Osteoblast (primary cell): ENCODE measurements at regions not wholly inside any gene's neighbourhood (a gene's known extent, or its start where the extent isn't known, plus 50 kb on each side); places are given as distances from the start of the nearest gene placed in this dataset.

ENCODE experiments used
- DNase-seq: peaks from one replicate; pipeline ENCODE4 v3.0.0; 2011; ENCODE audit warnings: low spot score, mixed read lengths; ENCODE audit not compliant: insufficient read length; ENCODE audit errors: missing footprints
- H2AFZ ChIP-seq: 2 replicates; pipeline ENCODE4 v1.6.0; 2011; ENCODE audit warnings: mild to moderate bottlenecking, low read length
- H3K27ac ChIP-seq: 2 replicates; pipeline ENCODE4 v1.5.1; 2011; ENCODE audit warnings: mild to moderate bottlenecking, low read depth, low read length, moderate library complexity
- H3K27me3 ChIP-seq: 2 replicates; pipeline ENCODE4 v1.6.0; 2012; ENCODE audit warnings: mild to moderate bottlenecking, control low read depth, inconsistent platforms, low read length, moderate library complexity; ENCODE audit not compliant: insufficient read depth
- H3K36me3 ChIP-seq: 2 replicates; pipeline ENCODE4 v1.5.1; 2011; ENCODE audit warnings: mild to moderate bottlenecking, low read length, control low read depth, moderate library complexity; ENCODE audit not compliant: insufficient read depth
- H3K4me1 ChIP-seq: 2 replicates; pipeline ENCODE4 v1.5.1; 2011; ENCODE audit warnings: mild to moderate bottlenecking, low read length, control low read depth, moderate library complexity; ENCODE audit not compliant: insufficient read depth
- H3K4me2 ChIP-seq: 2 replicates; pipeline ENCODE4 v1.6.0; 2011; ENCODE audit warnings: mild to moderate bottlenecking, low read length; ENCODE audit not compliant: insufficient read depth
- H3K4me3 ChIP-seq: fragments of 200-600 bp; sonication (generic); 3 replicates; pipeline ENCODE4 v1.5.1; 2012; ENCODE audit warnings: mild to moderate bottlenecking, low read length, inconsistent platforms; ENCODE audit not compliant: insufficient read depth
- H3K79me2 ChIP-seq: 2 replicates; pipeline ENCODE4 v1.6.0; 2012; ENCODE audit warnings: mild to moderate bottlenecking, low read length, control low read depth, inconsistent platforms; ENCODE audit not compliant: insufficient read depth
- H3K9me3 ChIP-seq: 2 replicates; pipeline ENCODE4 v1.5.1; 2011; ENCODE audit warnings: low read depth, low read length, control low read depth
- H4K20me1 ChIP-seq: 2 replicates; pipeline ENCODE4 v1.6.0; 2012; ENCODE audit warnings: mild to moderate bottlenecking, low read length, control low read depth; ENCODE audit not compliant: insufficient read depth
- TF ChIP-seq, protein P1 (sequence below): IDR thresholded peaks from 2 replicates; pipeline ENCODE4 v1.5.1; 2011; ENCODE audit warnings: mild to moderate bottlenecking, low read depth, low read length, moderate library complexity; ENCODE audit errors: extremely low read depth

DNA sequence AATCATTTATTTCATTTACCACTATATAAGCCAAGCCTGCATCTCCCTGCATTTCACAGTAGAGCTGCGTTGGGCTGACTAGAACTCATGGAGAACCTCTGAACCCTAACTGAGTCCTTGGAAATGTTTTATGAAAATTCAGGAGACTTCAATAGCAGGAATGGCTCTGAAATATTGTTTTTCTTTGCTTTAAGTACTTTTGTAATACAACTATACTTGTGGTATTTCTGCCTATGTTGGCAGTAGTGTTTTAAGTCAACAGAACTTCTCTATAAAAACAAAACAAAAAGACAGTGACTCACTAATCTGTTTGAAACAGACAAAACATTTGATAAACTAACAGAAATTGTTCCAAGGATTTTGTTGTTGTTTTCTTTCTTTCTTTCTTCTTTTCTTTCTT is 489.2 kb upstream of the MEF2C start:
- peak; percentile 57 for DNase-seq
- no peaks in the 10 kb centered on the region for H3K4me1 ChIP-seq
- no peaks in the 10 kb centered on the region for H3K9me3 ChIP-seq
- TF ChIP-seq, protein P1, sequence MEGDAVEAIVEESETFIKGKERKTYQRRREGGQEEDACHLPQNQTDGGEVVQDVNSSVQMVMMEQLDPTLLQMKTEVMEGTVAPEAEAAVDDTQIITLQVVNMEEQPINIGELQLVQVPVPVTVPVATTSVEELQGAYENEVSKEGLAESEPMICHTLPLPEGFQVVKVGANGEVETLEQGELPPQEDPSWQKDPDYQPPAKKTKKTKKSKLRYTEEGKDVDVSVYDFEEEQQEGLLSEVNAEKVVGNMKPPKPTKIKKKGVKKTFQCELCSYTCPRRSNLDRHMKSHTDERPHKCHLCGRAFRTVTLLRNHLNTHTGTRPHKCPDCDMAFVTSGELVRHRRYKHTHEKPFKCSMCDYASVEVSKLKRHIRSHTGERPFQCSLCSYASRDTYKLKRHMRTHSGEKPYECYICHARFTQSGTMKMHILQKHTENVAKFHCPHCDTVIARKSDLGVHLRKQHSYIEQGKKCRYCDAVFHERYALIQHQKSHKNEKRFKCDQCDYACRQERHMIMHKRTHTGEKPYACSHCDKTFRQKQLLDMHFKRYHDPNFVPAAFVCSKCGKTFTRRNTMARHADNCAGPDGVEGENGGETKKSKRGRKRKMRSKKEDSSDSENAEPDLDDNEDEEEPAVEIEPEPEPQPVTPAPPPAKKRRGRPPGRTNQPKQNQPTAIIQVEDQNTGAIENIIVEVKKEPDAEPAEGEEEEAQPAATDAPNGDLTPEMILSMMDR, result no peak
- H3K36me3 ChIP-seq, result no peaks in the 10 kb centered on the region
- H3K27me3 ChIP-seq, result no peaks in the 10 kb centered on the region
- H3K79me2 ChIP-seq, result no peaks in the 10 kb centered on the region
- H4K20me1 ChIP-seq, result no peaks in the 10 kb centered on the region
- no peak overlapping the region for H3K4me2 ChIP-seq
- H3K4me3 ChIP-seq, result no peak overlapping the region
- no peak overlapping the region for H2AFZ ChIP-seq
- no peak overlapping the region for H3K27ac ChIP-seq

DNA sequence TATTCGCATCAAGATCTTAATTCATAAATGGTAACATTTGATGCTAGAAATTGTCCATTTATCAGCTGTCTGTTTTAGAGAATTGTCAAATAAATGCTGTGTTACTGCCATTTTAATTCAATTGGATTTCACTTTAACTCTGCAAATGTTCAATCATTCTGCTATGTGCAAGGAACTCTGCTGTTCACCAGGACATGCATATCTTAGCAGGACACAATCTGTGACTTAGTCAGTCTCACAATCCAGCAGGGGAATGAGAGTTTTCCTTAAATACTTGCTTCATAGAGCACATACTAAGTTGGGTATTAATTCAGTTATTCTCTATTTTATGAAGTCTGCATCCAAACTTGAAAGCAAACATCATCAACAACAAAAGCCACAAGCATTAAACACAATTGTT is 488.7 kb upstream of the MEF2C start:
- H2AFZ ChIP-seq, result no peak overlapping the region
- peak; percentile 82 for DNase-seq
- no peak overlapping the region for H3K4me2 ChIP-seq

DNA sequence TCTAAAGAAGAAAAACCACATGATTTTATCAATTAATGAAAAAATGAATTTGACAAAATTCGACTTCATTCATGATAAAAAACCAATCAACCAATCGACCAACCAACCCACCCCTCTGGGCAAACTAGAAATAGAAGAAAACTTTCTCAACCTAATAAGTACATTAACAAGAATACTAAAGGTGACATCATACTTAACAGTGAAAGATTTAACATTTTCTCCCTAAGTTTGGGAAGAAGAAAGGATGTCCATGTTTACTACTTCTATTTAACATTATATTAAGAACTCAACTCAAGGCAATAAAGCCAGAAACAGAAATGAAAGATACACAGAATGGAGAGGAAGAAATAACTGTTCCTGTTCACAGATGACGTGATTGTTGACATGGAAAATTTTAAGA is 476.1 kb upstream of the MEF2C start:
- no peak overlapping the region for H3K4me3 ChIP-seq
- H3K36me3 ChIP-seq, result no peaks in the 10 kb centered on the region
- no peaks in the 10 kb centered on the region for H4K20me1 ChIP-seq
- TF ChIP-seq, protein P1, result no peak
- no peaks in the 10 kb centered on the region for H3K27me3 ChIP-seq
- no peak overlapping the region for H3K4me2 ChIP-seq
- no peaks in the 10 kb centered on the region for H3K9me3 ChIP-seq
- no peaks in the 10 kb centered on the region for H3K79me2 ChIP-seq
- H3K27ac ChIP-seq, result no peak overlapping the region
- no peaks in the 10 kb centered on the region for H3K4me1 ChIP-seq
- H2AFZ ChIP-seq, result no peak overlapping the region
- DNase-seq, result no peak

More for the DNA sequence above, 488.7 kb upstream of the MEF2C start:
- no peaks in the 10 kb centered on the region for H3K9me3 ChIP-seq
- H3K27me3 ChIP-seq, result no peaks in the 10 kb centered on the region
- H3K27ac ChIP-seq, result no peak overlapping the region
- TF ChIP-seq, protein P1, result no peak
- H3K79me2 ChIP-seq, result no peaks in the 10 kb centered on the region
- H3K4me1 ChIP-seq, result no peaks in the 10 kb centered on the region
- no peak overlapping the region for H3K4me3 ChIP-seq
- H3K36me3 ChIP-seq, result no peaks in the 10 kb centered on the region
- no peaks in the 10 kb centered on the region for H4K20me1 ChIP-seq

DNA sequence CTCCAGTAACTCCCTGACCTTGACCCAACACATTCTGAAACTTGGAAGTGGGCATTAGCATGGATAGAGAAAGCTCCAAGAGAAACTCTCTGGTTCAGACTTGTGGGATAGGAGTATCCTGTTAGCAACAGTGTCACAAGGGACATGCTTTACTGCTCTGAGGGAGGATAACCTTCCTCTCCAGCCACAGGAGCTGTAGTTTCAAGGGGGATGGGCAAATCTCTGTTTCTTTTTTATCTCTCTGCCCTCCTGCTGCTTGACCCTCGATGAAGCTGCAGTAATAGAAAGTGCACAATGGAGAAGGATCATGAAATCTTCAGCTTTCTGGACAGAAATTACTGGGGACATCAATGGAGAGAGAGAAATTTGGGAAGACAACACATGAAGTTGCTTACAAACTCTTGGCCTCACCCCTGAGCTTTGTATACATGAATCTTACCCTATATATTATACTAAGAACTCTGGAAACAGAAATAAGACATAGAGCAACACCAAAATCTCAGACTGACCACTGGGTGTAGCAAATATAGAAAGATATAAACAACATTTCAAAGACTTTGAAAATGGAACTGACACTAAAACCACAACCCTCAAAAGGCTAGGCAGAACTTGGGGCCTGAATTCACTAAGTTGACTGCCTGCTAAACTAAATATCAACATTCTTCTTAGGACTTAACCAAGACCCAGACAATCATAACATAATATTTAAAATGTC is 471.0 kb upstream of the MEF2C start:
- peak overlapping the region; percentile 35 for H2AFZ ChIP-seq
- H3K9me3 ChIP-seq, result no peaks in the 10 kb centered on the region
- H3K27ac ChIP-seq, result no peak overlapping the region
- H3K27me3 ChIP-seq, result no peaks in the 10 kb centered on the region
- no peak overlapping the region for H3K4me3 ChIP-seq
- no peaks in the 10 kb centered on the region for H4K20me1 ChIP-seq
- H3K79me2 ChIP-seq, result no peaks in the 10 kb centered on the region
- H3K36me3 ChIP-seq, result no peaks in the 10 kb centered on the region
- no peak for DNase-seq
- TF ChIP-seq, protein P1, result no peak
- no peak overlapping the region for H3K4me2 ChIP-seq
- H3K4me1 ChIP-seq, result peaks cover 8% of the 10 kb centered on the region
